ENCODE measurements at regions not wholly inside any gene's neighbourhood (a gene's known extent, or its start where the extent isn't known, plus 50 kb on each side); places are given as distances from the start of the nearest gene placed in this dataset.

- Histone ChIP-seq H3K18ac (ENCODE audit: extremely low read depth, low read length) (no peak overlapping the region), H2BK20ac (ENCODE audit: low read length) (no peak overlapping the region), H3K27me3 (replicated peaks in 1 of 4; ENCODE audit: control insufficient read depth in 3 of 4, extremely low read depth in 1 of 4, insufficient read depth in 3 of 4, low read length in 3 of 4) (no peaks in the 10 kb centered on the region), H3K4me3 (ENCODE audit: extremely low read depth in 1 of 4, insufficient read depth in 2 of 4, low read depth in 3 of 4, low read length in 4 of 4) (no peak overlapping the region), H2BK15ac (ENCODE audit: low read length) (no peak overlapping the region), H3K56ac (replicated peaks; ENCODE audit: insufficient read length, low read depth, low read length) (no peak overlapping the region), H2BK12ac (ENCODE audit: low read depth, low read length) (no peak overlapping the region), H2AFZ (ENCODE audit: low read length) (no peak overlapping the region), H2BK120ac (replicated peaks; ENCODE audit: low read depth, low read length) (no peak overlapping the region), H3K36me3 (ENCODE audit: control insufficient read depth in 2 of 4, insufficient read depth in 4 of 4, low read length in 3 of 4) (no peaks in the 10 kb centered on the region), H3K79me2 (ENCODE audit: control insufficient read depth in 1 of 2, insufficient read depth in 2 of 2, low read length in 2 of 2) (no peaks in the 10 kb centered on the region), H4K20me1 (replicated peaks in 1 of 2; ENCODE audit: control insufficient read depth in 1 of 2, insufficient read depth in 2 of 2, low read length in 2 of 2) (no peaks in the 10 kb centered on the region), H3K23me2 (ENCODE audit: low read depth, low read length) (no peaks in the 10 kb centered on the region), H4K8ac (ENCODE audit: extremely low read depth, insufficient read depth, low read length) (no peak overlapping the region), H4K5ac (ENCODE audit: insufficient read length, low read depth, low read length) (no peak overlapping the region), H2AK5ac (ENCODE audit: low read depth, low read length) (no peak overlapping the region), H2BK5ac (ENCODE audit: low read depth, low read length) (no peak overlapping the region), H3K4ac (replicated peaks; ENCODE audit: insufficient read length, low read depth, low read length) (no peak overlapping the region), H3K9ac (replicated peaks in 1 of 4; ENCODE audit: extremely low read depth in 1 of 4, low read depth in 3 of 4, low read length in 3 of 4) (no peak overlapping the region), H3K4me2 (ENCODE audit: insufficient read depth in 1 of 2, low read depth in 2 of 2, low read length in 2 of 2) (no peak overlapping the region), H3K27ac (ENCODE audit: low read depth, low read length) (no peak overlapping the region), H4K91ac (replicated peaks; ENCODE audit: insufficient read length, low read length) (no peak overlapping the region), H3K4me1 (replicated peaks in 1 of 4; ENCODE audit: control insufficient read depth in 3 of 4, insufficient read depth in 4 of 4, low read length in 3 of 4) (peaks cover 0 to 5% (median under 1%) of the 10 kb centered on the region in 4 experiments; a peak in 2 of 7 replicates), H3K9me3 (ENCODE audit: insufficient read depth in 2 of 2, low read depth in 1 of 2, low read length in 1 of 2) (no peaks in the 10 kb centered on the region), H3K79me1 (ENCODE audit: low read depth, low read length) (no peaks in the 10 kb centered on the region), H3K14ac (ENCODE audit: insufficient read length) (no peak overlapping the region), H3K23ac (ENCODE audit: insufficient read length) (no peak overlapping the region)
- no peak for DNase-seq (ENCODE audit: low read depth in 1 of 2, low spot score in 2 of 2)
- FAIRE-seq: no peak
- ChIA-PET POLR2A (ENCODE audit: partially characterized antibody) (interaction anchor here (0.6 kb wide), 1 partner anchor 283 kb away, joined by 3 read pairs; no protein-coding TSS in a partner anchor), CTCF (ENCODE audit: partially characterized antibody) (interaction anchor here (0.6 to 0.9 kb wide), 2 partner anchors 10 to 252 kb away, joined by 3 to 4 read pairs; no protein-coding TSS in a partner anchor)
- TF ChIP-seq YY1 (IDR thresholded peaks at IDR 0.05; ENCODE audit: low read depth, low read length) (no peak), TBP (IDR thresholded peaks at IDR 0.05; ENCODE audit: low read depth, low read length) (no peak), CHD2 (IDR thresholded peaks at IDR 0.05; ENCODE audit: low read length) (no peak), GABPA (IDR thresholded peaks at IDR 0.05; ENCODE audit: borderline replicate concordance, insufficient read depth, low read length) (no peak), SUZ12 (IDR thresholded peaks at IDR 0.05; ENCODE audit: low read length) (no peak), RXRA (IDR thresholded peaks at IDR 0.05; ENCODE audit: insufficient read depth, low read depth, low read length) (no peak), ZNF274 (IDR thresholded peaks at IDR 0.05; ENCODE audit: borderline replicate concordance, extremely low read depth, low read length) (no peak), HDAC2 (IDR thresholded peaks at IDR 0.05; ENCODE audit: borderline replicate concordance in 1 of 2, low read depth in 2 of 2, low read length in 2 of 2) (no peak), BCL11A (IDR thresholded peaks at IDR 0.05; ENCODE audit: low read depth in 2 of 2, low read length in 2 of 2) (no peak)
- TF ChIP-seq, protein P1, sequence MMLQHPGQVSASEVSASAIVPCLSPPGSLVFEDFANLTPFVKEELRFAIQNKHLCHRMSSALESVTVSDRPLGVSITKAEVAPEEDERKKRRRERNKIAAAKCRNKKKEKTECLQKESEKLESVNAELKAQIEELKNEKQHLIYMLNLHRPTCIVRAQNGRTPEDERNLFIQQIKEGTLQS (IDR thresholded peaks at IDR 0.05; ENCODE audit: insufficient read depth, low read depth, low read length): no peak
- WGBS, 2 experiments (ENCODE audit: extremely low coverage in 1 of 2, insufficient coverage in 1 of 2, insufficient read length in 1 of 2, insufficient replicate concordance in 2 of 2, low coverage in 1 of 2, low lambda C conversion rate in 2 of 2, missing lambda C conversion rate in 1 of 2): 93% methylated on average over 2 of the region's 2 CpGs; no CpG with 5 or more reads in 1 of the 2 experiments
Measured at GRCh38 chr2:58727981-58728656, 487.0 kb upstream of the FANCL start.
